H9 (cell line): ENCODE measurements at regions not wholly inside any gene's neighbourhood (a gene's known extent, or its start where the extent isn't known, plus 50 kb on each side); places are given as distances from the start of the nearest gene placed in this dataset.

Experiments used
- DNase-seq: peaks from one replicate; pipeline ENCODE4 v3.0.0-alpha.2; 2017
- H2AFZ ChIP-seq: one replicate; pipeline ENCODE4 v1.6.1; 2013; ENCODE audit warnings: mild to moderate bottlenecking, low read length, control low read depth, moderate library complexity
- H2AK5ac ChIP-seq: 2 replicates; pipeline ENCODE4 v1.6.1; 2013; ENCODE audit warnings: low read length, control low read depth, mixed read lengths; ENCODE audit not compliant: insufficient read length
- H2BK120ac ChIP-seq: one replicate; pipeline ENCODE4 v1.6.1; 2013; ENCODE audit warnings: low read depth, mild to moderate bottlenecking, low read length, control low read depth, inconsistent platforms; ENCODE audit not compliant: poor library complexity, severe bottlenecking
- H2BK12ac ChIP-seq: 2 replicates; pipeline ENCODE4 v1.6.1; 2013; ENCODE audit warnings: low read length, control low read depth, mixed read lengths, low read depth; ENCODE audit not compliant: insufficient read length
- H2BK15ac ChIP-seq: 2 replicates; pipeline ENCODE4 v1.6.1; 2013; ENCODE audit warnings: low read depth, low read length, control low read depth
- H2BK20ac ChIP-seq: one replicate; pipeline ENCODE4 v1.6.1; 2013; ENCODE audit warnings: low read depth, mild to moderate bottlenecking, low read length, control low read depth, inconsistent platforms; ENCODE audit not compliant: poor library complexity, severe bottlenecking
- H2BK5ac ChIP-seq: 2 replicates; pipeline ENCODE4 v1.6.1; 2013; ENCODE audit warnings: low read length, control low read depth, mixed read lengths; ENCODE audit not compliant: insufficient read length
- H3K14ac ChIP-seq: 2 replicates; pipeline ENCODE4 v1.6.1; 2013; ENCODE audit warnings: low read length, control low read depth; ENCODE audit not compliant: insufficient read depth
- H3K18ac ChIP-seq: 2 replicates; pipeline ENCODE4 v1.6.1; 2013; ENCODE audit warnings: low read depth, mild to moderate bottlenecking, mixed read lengths, low read length, control low read depth; ENCODE audit not compliant: insufficient read length
- H3K23ac ChIP-seq: 2 replicates; pipeline ENCODE4 v1.6.1; 2013; ENCODE audit warnings: low read length, control low read depth, mixed read lengths, low read depth; ENCODE audit not compliant: insufficient read length
- H3K23me2 ChIP-seq: 2 replicates; pipeline ENCODE4 v1.6.1; 2013; ENCODE audit warnings: low read depth, mild to moderate bottlenecking, mixed read lengths, low read length, control low read depth; ENCODE audit not compliant: insufficient read length, poor library complexity, severe bottlenecking
- H3K27ac ChIP-seq: 2 replicates; pipeline ENCODE4 v1.5.1; 2013; ENCODE audit warnings: low read length, control low read depth, mixed read lengths, low read depth; ENCODE audit not compliant: insufficient read length
- H3K27me3 ChIP-seq: 2 replicates; pipeline ENCODE4 v1.6.1; 2013; ENCODE audit warnings: low read length, control low read depth, inconsistent platforms; ENCODE audit not compliant: insufficient read depth
- H3K4ac ChIP-seq: 2 replicates; pipeline ENCODE4 v1.6.1; 2013; ENCODE audit warnings: low read depth, mild to moderate bottlenecking, control low read depth, inconsistent platforms, low read length, moderate library complexity
- H3K4me1 ChIP-seq: 2 replicates; pipeline ENCODE4 v1.6.1; 2013; ENCODE audit warnings: low read length, control low read depth, inconsistent platforms; ENCODE audit not compliant: insufficient read depth
- H3K4me2 ChIP-seq: 2 replicates; pipeline ENCODE4 v1.6.1; 2013; ENCODE audit warnings: low read length, control low read depth, mixed read lengths; ENCODE audit not compliant: insufficient read length, insufficient read depth
- H3K56ac ChIP-seq: 2 replicates; pipeline ENCODE4 v1.6.1; 2013; ENCODE audit warnings: low read depth, mild to moderate bottlenecking, mixed read lengths, low read length, control low read depth; ENCODE audit not compliant: insufficient read length
- H3K79me1 ChIP-seq: 2 replicates; pipeline ENCODE4 v1.6.1; 2013; ENCODE audit warnings: low read depth, mild to moderate bottlenecking, moderate library complexity, low read length, control low read depth, inconsistent platforms; ENCODE audit not compliant: insufficient read depth, poor library complexity, severe bottlenecking
- H3K79me2 ChIP-seq: 2 replicates; pipeline ENCODE4 v1.6.1; 2013; ENCODE audit warnings: low read length, control low read depth, inconsistent platforms; ENCODE audit not compliant: insufficient read depth
- H3K9ac ChIP-seq: 2 replicates; pipeline ENCODE4 v1.6.1; 2013; ENCODE audit warnings: low read length, control low read depth, mixed read lengths; ENCODE audit not compliant: insufficient read length; ENCODE audit errors: extremely low read depth
- H3K9me3 ChIP-seq: one replicate; pipeline ENCODE4 v1.6.1; 2013; ENCODE audit warnings: low read depth, low read length, inconsistent platforms; ENCODE audit not compliant: control insufficient read depth
- H3T11ph ChIP-seq: one replicate; pipeline ENCODE4 v1.6.1; 2013; ENCODE audit warnings: mild to moderate bottlenecking, low read length, control low read depth, inconsistent platforms
- H4K20me1 ChIP-seq: one replicate; pipeline ENCODE4 v1.6.1; 2013; ENCODE audit not compliant: control insufficient read depth, insufficient read length, insufficient read depth
- H4K5ac ChIP-seq: 2 replicates; pipeline ENCODE4 v1.6.1; 2013; ENCODE audit warnings: low read depth, mild to moderate bottlenecking, mixed read lengths, low read length, control low read depth; ENCODE audit not compliant: insufficient read length
- H4K8ac ChIP-seq: replicated peaks from 2 replicates; pipeline ENCODE4 v1.6.1; 2013; ENCODE audit warnings: low read length, control low read depth, mixed read lengths, low read depth; ENCODE audit not compliant: insufficient read length
- H4K91ac ChIP-seq: 2 replicates; pipeline ENCODE4 v1.6.1; 2013; ENCODE audit warnings: low read depth, mild to moderate bottlenecking, moderate library complexity, mixed read lengths, low read length, control low read depth; ENCODE audit not compliant: insufficient read length
- H3K27ac Mint-ChIP-seq, 3 experiments: 2 replicates in 2 of 3; 3 replicates in 1 of 3; pipeline ENCODE4 v1.8.0; 2020 to 2021; ENCODE audit warnings: mixed read lengths in 3 of 3, mild to moderate bottlenecking in 1 of 3, moderate library complexity in 1 of 3
- H3K27me3 Mint-ChIP-seq: 2 replicates; pipeline ENCODE4 v1.8.0; 2021; ENCODE audit warnings: low read depth, mild to moderate bottlenecking, moderate library complexity, mixed read lengths
- H3K36me3 Mint-ChIP-seq, 3 experiments: 2 replicates in 2 of 3; 3 replicates in 1 of 3; pipeline ENCODE4 v1.8.0; 2020 to 2021; ENCODE audit warnings: low read depth in 3 of 3, mixed read lengths in 3 of 3; ENCODE audit not compliant: insufficient read depth in 1 of 3
- H3K4me1 Mint-ChIP-seq, 2 experiments: 2 replicates each; pipeline ENCODE4 v1.8.0; 2020; ENCODE audit warnings: mixed read lengths in 2 of 2
- H3K4me3 Mint-ChIP-seq, 2 experiments: 2 replicates in 1 of 2; 3 replicates in 1 of 2; pipeline ENCODE4 v1.8.0; 2020 to 2021; ENCODE audit warnings: mild to moderate bottlenecking in 2 of 2, mixed read lengths in 2 of 2, moderate library complexity in 1 of 2
- H3K9me3 Mint-ChIP-seq, 2 experiments: 2 replicates in 1 of 2; 3 replicates in 1 of 2; pipeline ENCODE4 v1.8.0; 2020; ENCODE audit warnings: mild to moderate bottlenecking in 2 of 2, mixed read lengths in 2 of 2, moderate library complexity in 1 of 2
- WGBS: extraction: QIAGEN DNeasy Blood & Tissue Kit; methylation state at CpG from one replicate; pipeline ENCODE4 v1.1.7; 2013; ENCODE audit warnings: missing lambda C conversion rate, low lambda C conversion rate, mixed read lengths; ENCODE audit not compliant: insufficient read length; ENCODE audit errors: extremely low coverage; 5-methylcytosine and 5-hydroxymethylcytosine counted together
- TF ChIP-seq, protein P1 (sequence below): fragments of 200-600 bp; sonication (generic); conservative IDR thresholded peaks from 3 replicates; pipeline ENCODE4 v1.8.0; 2021; ENCODE audit warnings: antibody characterized with exemption, mild to moderate bottlenecking

DNA sequence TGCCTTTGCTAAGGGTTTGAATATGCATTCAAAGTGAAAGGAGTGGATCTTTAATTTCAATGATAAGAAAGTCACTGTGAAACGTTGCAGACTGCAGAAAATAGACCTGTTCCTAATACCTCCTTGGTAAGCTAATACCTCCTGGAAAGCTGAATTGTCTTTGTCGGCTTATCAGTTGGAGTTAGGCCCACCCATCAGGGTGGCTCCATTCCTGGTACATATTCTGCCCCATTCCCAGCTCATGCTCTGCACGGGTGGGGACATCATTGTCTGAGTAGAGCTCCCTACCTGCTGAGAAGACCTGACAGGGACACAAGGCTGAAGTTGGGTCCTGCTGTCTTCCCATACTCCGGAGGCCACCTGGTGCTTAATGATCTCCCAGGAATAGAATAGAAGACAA lies 203.3 kb downstream of the EN1 start:
- no CpG with 5 or more reads among the region's 4 CpGs for WGBS
- H3K79me2 ChIP-seq, result no peaks in the 10 kb centered on the region
- DNase-seq, result no peak
- no peak overlapping the region for H3K56ac ChIP-seq
- peaks cover 31% of the 10 kb centered on the region for H3K27me3 Mint-ChIP-seq
- H3K9ac ChIP-seq, result no peak overlapping the region
- H3K27ac ChIP-seq, result no peak overlapping the region
- no peaks in the 10 kb centered on the region for H3K27me3 ChIP-seq
- no peak overlapping the region for H3T11ph ChIP-seq
- TF ChIP-seq, protein P1, sequence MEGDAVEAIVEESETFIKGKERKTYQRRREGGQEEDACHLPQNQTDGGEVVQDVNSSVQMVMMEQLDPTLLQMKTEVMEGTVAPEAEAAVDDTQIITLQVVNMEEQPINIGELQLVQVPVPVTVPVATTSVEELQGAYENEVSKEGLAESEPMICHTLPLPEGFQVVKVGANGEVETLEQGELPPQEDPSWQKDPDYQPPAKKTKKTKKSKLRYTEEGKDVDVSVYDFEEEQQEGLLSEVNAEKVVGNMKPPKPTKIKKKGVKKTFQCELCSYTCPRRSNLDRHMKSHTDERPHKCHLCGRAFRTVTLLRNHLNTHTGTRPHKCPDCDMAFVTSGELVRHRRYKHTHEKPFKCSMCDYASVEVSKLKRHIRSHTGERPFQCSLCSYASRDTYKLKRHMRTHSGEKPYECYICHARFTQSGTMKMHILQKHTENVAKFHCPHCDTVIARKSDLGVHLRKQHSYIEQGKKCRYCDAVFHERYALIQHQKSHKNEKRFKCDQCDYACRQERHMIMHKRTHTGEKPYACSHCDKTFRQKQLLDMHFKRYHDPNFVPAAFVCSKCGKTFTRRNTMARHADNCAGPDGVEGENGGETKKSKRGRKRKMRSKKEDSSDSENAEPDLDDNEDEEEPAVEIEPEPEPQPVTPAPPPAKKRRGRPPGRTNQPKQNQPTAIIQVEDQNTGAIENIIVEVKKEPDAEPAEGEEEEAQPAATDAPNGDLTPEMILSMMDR, result no peak
- H3K4me1 ChIP-seq, result peaks cover 3% of the 10 kb centered on the region; the same call in 1 of the 2 replicates
- H3K9me3 ChIP-seq, result no peaks in the 10 kb centered on the region
- H2BK12ac ChIP-seq, result no peak overlapping the region
- H3K36me3 Mint-ChIP-seq, result no peaks in the 10 kb centered on the region
- no peaks in the 10 kb centered on the region for H4K20me1 ChIP-seq
- no peak overlapping the region for H3K18ac ChIP-seq
- H3K4me2 ChIP-seq, result no peak overlapping the region
- H3K79me1 ChIP-seq, result no peaks in the 10 kb centered on the region
- H3K9me3 Mint-ChIP-seq, result no peaks in the 10 kb centered on the region; a peak in 1 of 5 replicates
- no peak overlapping the region for H2BK20ac ChIP-seq
- H2BK5ac ChIP-seq, result no peak overlapping the region
- no peak overlapping the region for H3K4ac ChIP-seq
- peak overlapping the region in 1 of 3 experiments; percentile 19; a peak in 3 of 7 replicates for H3K27ac Mint-ChIP-seq
- peak overlapping the region in 1 of 2 experiments; percentile 43; a peak in 1 of 5 replicates for H3K4me3 Mint-ChIP-seq
- H2BK120ac ChIP-seq, result no peak overlapping the region
- H4K8ac ChIP-seq, result no peak overlapping the region
- no peak overlapping the region for H4K91ac ChIP-seq
- H2BK15ac ChIP-seq, result no peak overlapping the region
- H3K23ac ChIP-seq, result no peak overlapping the region
- H2AFZ ChIP-seq, result no peak overlapping the region
- H4K5ac ChIP-seq, result no peak overlapping the region
- no peak overlapping the region for H3K14ac ChIP-seq
- H2AK5ac ChIP-seq, result no peak overlapping the region
- no peaks in the 10 kb centered on the region for H3K23me2 ChIP-seq
- H3K4me1 Mint-ChIP-seq, result peaks cover 20 to 30% of the 10 kb centered on the region in 2 experiments
